HCT116 (cell line): ENCODE measurements at regions not wholly inside any gene's neighbourhood (a gene's known extent, or its start where the extent isn't known, plus 50 kb on each side); places are given as distances from the start of the nearest gene placed in this dataset.

Experiments
- ATAC-seq: fragments of 200-7000 bp; cut with Tn5 transposase; 2 replicates; pipeline ENCODE4 v1.9.1; 2020; ENCODE audit warnings: mild to moderate bottlenecking, moderate library complexity
- BruUV-seq: library from RNA; stranded (reverse); fragments of 400-500 nt; replicated peaks from 2 replicates; lab custom pipeline; 2021; lab: Mats Ljungman, UMichigan
- CTCF ChIA-PET: fragments of 300-600 bp; sonication (Branson Sonifier 250); formaldehyde crosslinking; loops from one replicate; lab custom pipeline; 2021; ENCODE audit warnings: antibody characterized with exemption; lab: Charles Lee
- POLR2A ChIA-PET: fragments of 300-600, 350-600 bp; sonication (Branson Sonifier 250); formaldehyde crosslinking; loops from one replicate; lab custom pipeline; 2021; ENCODE audit warnings: antibody characterized with exemption; lab: Charles Lee
- RAD21 ChIA-PET, 2 experiments: fragments of 300-600 bp; sonication (Branson Sonifier 250); formaldehyde crosslinking; loops; one replicate each; lab custom pipeline; 2023; ENCODE audit warnings: low total read pairs in 2 of 2; ENCODE audit not compliant: uncharacterized antibody in 2 of 2, unreplicated experiment in 2 of 2, low non-redundant PET in 1 of 2; lab: Charles Lee
- DNase-seq: peaks from one replicate; pipeline ENCODE4 v3.0.0-alpha.2; 2010; ENCODE audit warnings: low read depth, low spot score
- H2AFZ ChIP-seq: fragments of 200-600 bp; shearing (Covaris generic), sonication (generic); 2 replicates; pipeline ENCODE4 v1.6.1; 2017; ENCODE audit warnings: low read depth, mixed run types, mixed read lengths, antibody characterized with exemption, low read length; ENCODE audit not compliant: poor library complexity, severe bottlenecking
- H3K27ac ChIP-seq: 2 replicates; pipeline ENCODE4 v1.5.1; 2012; ENCODE audit warnings: low read depth, low read length
- H3K27me3 ChIP-seq: fragments of 200-600 bp; sonication (generic); 2 replicates; pipeline ENCODE4 v1.6.1; 2016; ENCODE audit warnings: mixed run types, low read length, mixed read lengths; ENCODE audit not compliant: insufficient read depth
- H3K36me3 ChIP-seq, 2 experiments: fragments of 200-500 bp in 1 of 2; fragments of 200-600 bp in 1 of 2; sonication (Bioruptor generic) in 1 of 2; sonication (generic) in 1 of 2; 2 replicates each; pipeline versions ENCODE4 v1.5.1 to v1.6.1; 2014 to 2016; ENCODE audit warnings: low read length in 2 of 2, inconsistent platforms in 1 of 2, mixed read lengths in 1 of 2, mixed run types in 1 of 2; ENCODE audit not compliant: insufficient read depth in 2 of 2, control insufficient read depth in 1 of 2
- H3K4me1 ChIP-seq, 2 experiments: fragments of 200-600 bp in 1 of 2; sonication (generic) in 1 of 2; 2 replicates each; pipeline versions ENCODE4 v1.5.1 to v1.6.1; 2012 to 2017; ENCODE audit warnings: low read length in 2 of 2, inconsistent platforms in 1 of 2, mild to moderate bottlenecking in 1 of 2, mixed read lengths in 1 of 2, mixed run types in 1 of 2, moderate library complexity in 1 of 2; ENCODE audit not compliant: insufficient read depth in 2 of 2, control insufficient read depth in 1 of 2
- H3K4me2 ChIP-seq: fragments of 200-600 bp; sonication (generic); 2 replicates; pipeline ENCODE4 v1.6.1; 2017; ENCODE audit warnings: mixed run types, low read length, mixed read lengths
- H3K4me3 ChIP-seq, 2 experiments: fragments of 200-600 bp in 1 of 2; sonication (generic) in 1 of 2; replicated peaks in 1 of 2; 2 replicates each; pipeline ENCODE4 v1.5.1; 2011 to 2016; ENCODE audit warnings: low read length in 2 of 2, control low read depth in 1 of 2, low read depth in 1 of 2, mild to moderate bottlenecking in 1 of 2, mixed read lengths in 1 of 2, mixed run types in 1 of 2
- H3K79me2 ChIP-seq: fragments of 200-600 bp; sonication (generic); 2 replicates; pipeline ENCODE4 v1.6.1; 2017; ENCODE audit warnings: mild to moderate bottlenecking, mixed run types, low read length, moderate library complexity, mixed read lengths; ENCODE audit not compliant: insufficient read depth
- H3K9ac ChIP-seq: fragments of 200-600 bp; sonication (generic); 2 replicates; pipeline ENCODE4 v1.6.1; 2016; ENCODE audit warnings: low read length, mixed read lengths
- H3K9me2 ChIP-seq: fragments of 200-600 bp; sonication (generic), shearing (Covaris generic); 2 replicates; pipeline ENCODE4 v1.6.1; 2017; ENCODE audit warnings: mixed run types, mild to moderate bottlenecking, moderate library complexity; ENCODE audit not compliant: insufficient read depth
- H3K9me3 ChIP-seq, 2 experiments: fragments of 200-500 bp in 1 of 2; fragments of 200-600 bp in 1 of 2; sonication (Bioruptor generic) in 1 of 2; sonication (generic) in 1 of 2; 2 replicates each; pipeline ENCODE4 v1.6.1; 2014 to 2017; ENCODE audit warnings: low read length in 2 of 2, mixed read lengths in 2 of 2, inconsistent platforms in 1 of 2, low read depth in 1 of 2, mild to moderate bottlenecking in 1 of 2, mixed run types in 1 of 2, moderate library complexity in 1 of 2; ENCODE audit not compliant: control insufficient read depth in 1 of 2, insufficient read depth in 1 of 2
- H4K20me1 ChIP-seq: fragments of 200-600 bp; sonication (generic), shearing (Covaris generic); 2 replicates; pipeline ENCODE4 v1.6.1; 2017; ENCODE audit warnings: mixed run types, mild to moderate bottlenecking, moderate library complexity; ENCODE audit not compliant: insufficient read depth
- ATF3 ChIP-seq: IDR thresholded peaks from 2 replicates; pipeline ENCODE4 v1.6.1; 2012
- ELF1 ChIP-seq: IDR thresholded peaks from 2 replicates; pipeline ENCODE4 v1.6.1; 2012; ENCODE audit warnings: low read depth, borderline replicate concordance
- REST ChIP-seq: IDR thresholded peaks from 2 replicates; pipeline ENCODE4 v1.6.1; 2012; ENCODE audit warnings: low read depth
- SP1 ChIP-seq: IDR thresholded peaks from 2 replicates; pipeline ENCODE4 v1.6.1; 2012; ENCODE audit warnings: low read depth
- SRF ChIP-seq: IDR thresholded peaks from 2 replicates; pipeline ENCODE4 v1.6.1; 2012; ENCODE audit warnings: low read depth
- ZFX ChIP-seq: fragments of 450-650 bp; IDR thresholded peaks from 2 replicates; pipeline ENCODE4 v1.6.1; 2017
- ZNF274 ChIP-seq: fragments of 200-500 bp; sonication (Bioruptor generic); IDR thresholded peaks from 2 replicates; pipeline ENCODE4 v1.6.1; 2014; ENCODE audit warnings: mild to moderate bottlenecking, low read depth, low read length, inconsistent platforms
- intact Hi-C: fragments of 100-400 bp; cut with micrococcal nuclease; formaldehyde crosslinking; loops from 2 replicates; pipeline ENCODE4 v1.10.0; 2022

GRCh38 chr2:53230691-53231090 lies 536.9 kb upstream of the CHAC2 start (continued):
- no peak for TF ChIP-seq REST

- Histone ChIP-seq H3K4me2 (no peak overlapping the region), H3K79me2 (no peaks in the 10 kb centered on the region), H3K27ac (no peak overlapping the region), H3K9me3 (no peaks in the 10 kb centered on the region), H4K20me1 (no peaks in the 10 kb centered on the region), H2AFZ (no peak overlapping the region), H3K36me3 (no peaks in the 10 kb centered on the region), H3K9ac (no peak overlapping the region), H3K4me3 (no peak overlapping the region), H3K9me2 (no peaks in the 10 kb centered on the region), H3K27me3 (no peaks in the 10 kb centered on the region), H3K4me1 (no peaks in the 10 kb centered on the region)
- intact Hi-C loops = no loop called here
- POLR2A ChIA-PET = no interaction called here
- RAD21 ChIA-PET = no interaction called here
- no TSS peak for BruUV-seq
- ATAC-seq (no peak), DNase-seq (no peak)
- TF ChIP-seq SP1 = no peak
- TF ChIP-seq ZFX = no peak
- no peak for TF ChIP-seq ATF3
- no peak for TF ChIP-seq SRF
- no peak for TF ChIP-seq ELF1
- no peak for TF ChIP-seq ZNF274
- CTCF ChIA-PET = no interaction called here
Measured at GRCh38 chr2:53227535-53227934, 540.1 kb upstream of the CHAC2 start.
